WERI-Rb-1 (cell line): ENCODE measurements at regions not wholly inside any gene's neighbourhood (a gene's known extent, or its start where the extent isn't known, plus 50 kb on each side); places are given as distances from the start of the nearest gene placed in this dataset.
"Not testable (repeated sequence)": the region's sequence is repeated elsewhere in the genome, so short reads cannot be mapped to it uniquely, and the experiment has no call there.

Experiments
- DNase-seq: peaks from one replicate; pipeline ENCODE4 v3.0.0-alpha.2; 2020
- H3K27ac ChIP-seq: fragments of 250-450 bp; sonication (Bioruptor Pico); 2 replicates; pipeline ENCODE4 v1.5.1; 2020; ENCODE audit warnings: mild to moderate bottlenecking, moderate library complexity
- H3K27me3 ChIP-seq: fragments of 250-450 bp; sonication (Bioruptor Pico); 2 replicates; pipeline ENCODE4 v1.5.1; 2021; ENCODE audit warnings: mild to moderate bottlenecking, low read depth, moderate library complexity; ENCODE audit not compliant: insufficient read depth, severe bottlenecking
- H3K36me3 ChIP-seq: fragments of 250-450 bp; sonication (Bioruptor Pico); 2 replicates; pipeline ENCODE4 v1.5.1; 2020; ENCODE audit warnings: mild to moderate bottlenecking, moderate library complexity
- H3K4me3 ChIP-seq: 2 replicates; pipeline ENCODE4 v1.5.1; 2011; ENCODE audit warnings: low read depth, mild to moderate bottlenecking, control low read depth, low read length
- H3K9me3 ChIP-seq: fragments of 250-450 bp; sonication (Bioruptor Pico); 2 replicates; pipeline ENCODE4 v1.5.1; 2021; ENCODE audit warnings: mild to moderate bottlenecking, moderate library complexity; ENCODE audit not compliant: severe bottlenecking
- CTCF ChIP-seq: IDR thresholded peaks from 2 replicates; pipeline ENCODE4 v1.5.1; 2011; ENCODE audit warnings: low read depth, mild to moderate bottlenecking, control low read depth, inconsistent platforms, low read length

GRCh38 chr5:163260961-163261360, 176.4 kb upstream of the CCNG1 start:
- H3K27ac ChIP-seq = no peak overlapping the region
- H3K36me3 ChIP-seq = no peaks in the 10 kb centered on the region
- no peak overlapping the region for H3K4me3 ChIP-seq
- no peak for DNase-seq
- no peak for TF ChIP-seq CTCF
- peaks cover 24% of the 10 kb centered on the region for H3K27me3 ChIP-seq
- H3K9me3 ChIP-seq = no peaks in the 10 kb centered on the region

- no peaks in the 10 kb centered on the region for H3K36me3 ChIP-seq
- H3K4me3 ChIP-seq = no peak overlapping the region
- no peak overlapping the region for H3K27ac ChIP-seq
- no peak for DNase-seq
- no peaks in the 10 kb centered on the region for H3K9me3 ChIP-seq
- peaks cover 21% of the 10 kb centered on the region for H3K27me3 ChIP-seq
- TF ChIP-seq CTCF = no peak
Measured at GRCh38 chr5:163261647-163262269, 175.6 kb upstream of the CCNG1 start.

- not testable (repeated sequence) for H3K9me3 ChIP-seq, H3K27ac ChIP-seq, H3K36me3 ChIP-seq, DNase-seq, H3K4me3 ChIP-seq
- peaks cover 41% of the 10 kb centered on the region for H3K27me3 ChIP-seq
Measured at GRCh38 chr5:163266249-163266648, 171.1 kb upstream of the CCNG1 start.

- Histone ChIP-seq H3K27me3 (peaks cover 60% of the 10 kb centered on the region), H3K36me3 (no peaks in the 10 kb centered on the region), H3K4me3 (no peak overlapping the region), H3K9me3 (no peaks in the 10 kb centered on the region), H3K27ac (no peak overlapping the region)
- no peak for TF ChIP-seq CTCF
- DNase-seq = no peak
Measured at GRCh38 chr5:163269624-163270023, 167.8 kb upstream of the CCNG1 start.

DNA sequence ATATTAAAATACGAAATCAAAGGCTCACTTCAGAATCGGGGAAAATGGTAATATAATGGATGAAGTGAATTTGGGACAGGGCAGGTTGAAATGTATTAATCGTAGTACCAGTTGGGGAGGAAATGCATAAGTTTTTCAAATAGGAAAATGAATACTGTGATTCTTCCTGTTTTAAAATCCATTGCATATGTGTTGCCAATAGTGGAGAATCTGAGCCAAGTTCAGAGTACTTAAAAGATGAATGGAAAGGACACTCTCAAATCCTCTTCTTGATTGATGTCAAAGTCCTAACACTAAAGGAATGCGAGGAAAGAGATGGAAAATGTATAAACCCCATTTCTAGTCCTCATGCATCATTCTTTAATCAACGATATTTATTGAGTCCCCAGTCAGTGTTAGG, 160.9 kb upstream of the CCNG1 start:
- Histone ChIP-seq H3K36me3 (no peaks in the 10 kb centered on the region), H3K27ac (no peak overlapping the region), H3K9me3 (no peaks in the 10 kb centered on the region), H3K27me3 (peaks cover 55% of the 10 kb centered on the region), H3K4me3 (no peak overlapping the region)
- no peak for DNase-seq
- no peak for TF ChIP-seq CTCF

- not testable (repeated sequence) for DNase-seq
- peaks cover 52% of the 10 kb centered on the region for H3K27me3 ChIP-seq
Measured at GRCh38 chr5:163280897-163281296, 156.5 kb upstream of the CCNG1 start.

GRCh38 chr5:163281512-163281911, 155.9 kb upstream of the CCNG1 start:
- Histone ChIP-seq H3K36me3 (no peaks in the 10 kb centered on the region), H3K27ac (no peak overlapping the region), H3K27me3 (peaks cover 49% of the 10 kb centered on the region), H3K4me3 (no peak overlapping the region), H3K9me3 (no peaks in the 10 kb centered on the region)
- no peak for DNase-seq
- no peak for TF ChIP-seq CTCF

More at GRCh38 chr5:163280897-163281296, 156.5 kb upstream of the CCNG1 start:
- not testable (repeated sequence) for H3K27ac ChIP-seq, H3K9me3 ChIP-seq, H3K4me3 ChIP-seq, H3K36me3 ChIP-seq
